Neuron (in vitro differentiated cells): ENCODE measurements at regions not wholly inside any gene's neighbourhood (a gene's known extent, or its start where the extent isn't known, plus 50 kb on each side); places are given as distances from the start of the nearest gene placed in this dataset.

Source experiments
- H2AFZ ChIP-seq: one replicate; pipeline ENCODE4 v1.6.1; 2013; ENCODE audit warnings: low read depth, mild to moderate bottlenecking, inconsistent platforms, low read length, moderate library complexity
- H3K27me3 ChIP-seq: one replicate; pipeline ENCODE4 v1.6.1; 2013; ENCODE audit warnings: low read length; ENCODE audit not compliant: insufficient read depth
- H3K36me3 ChIP-seq: one replicate; pipeline ENCODE4 v1.6.1; 2013; ENCODE audit warnings: low read length; ENCODE audit not compliant: insufficient read depth
- H3K4me1 ChIP-seq: one replicate; pipeline ENCODE4 v1.6.1; 2013; ENCODE audit warnings: low read length; ENCODE audit not compliant: insufficient read depth
- H3K4me3 ChIP-seq: 2 replicates; pipeline ENCODE4 v1.5.1; 2013; ENCODE audit warnings: mild to moderate bottlenecking, low read length, moderate library complexity
- H3K9me3 ChIP-seq: one replicate; pipeline ENCODE4 v1.6.1; 2013; ENCODE audit warnings: low read length

DNA sequence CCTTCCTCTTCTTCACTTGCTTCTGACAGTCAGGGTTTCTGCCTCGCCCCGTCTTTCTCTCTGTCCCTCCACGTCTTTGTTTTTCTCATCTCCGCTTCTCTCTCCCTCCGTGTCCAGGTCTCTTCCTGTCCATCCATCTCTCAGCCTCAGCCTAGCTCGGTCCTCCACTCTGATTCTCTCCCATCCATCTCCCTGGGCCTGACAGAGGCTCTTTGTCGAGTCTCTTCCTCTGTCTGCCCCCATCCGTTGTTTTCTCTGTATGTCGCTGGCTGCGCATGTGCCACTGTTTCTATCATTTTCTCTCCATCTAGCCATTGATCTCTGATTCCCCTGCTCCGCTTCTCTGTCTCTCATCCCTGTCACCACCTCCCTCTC lies 328.9 kb upstream of the TBX3 start:
- Histone ChIP-seq H3K9me3 (no peaks in the 10 kb centered on the region), H3K4me1 (no peaks in the 10 kb centered on the region), H3K4me3 (no peak overlapping the region), H3K36me3 (no peaks in the 10 kb centered on the region), H3K27me3 (no peaks in the 10 kb centered on the region), H2AFZ (no peak overlapping the region)

DNA sequence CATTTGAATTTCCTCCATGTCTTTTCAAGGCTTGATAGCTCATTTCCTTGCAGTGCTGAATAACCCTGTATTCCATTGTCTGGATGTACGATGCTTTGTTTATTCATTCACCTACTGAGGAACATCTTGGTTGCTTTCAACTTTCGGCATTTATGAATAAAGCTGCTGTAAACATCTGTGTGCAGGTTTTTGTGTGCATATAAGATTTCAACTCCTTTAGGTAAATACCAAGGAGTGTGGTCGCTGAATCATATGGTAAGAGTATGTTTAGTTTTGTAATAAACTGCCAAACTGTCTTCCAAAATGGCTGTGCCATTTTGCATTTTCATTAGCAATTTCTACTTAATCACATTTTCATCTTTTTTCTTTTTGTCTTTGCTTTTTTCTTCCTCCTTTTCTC lies 327.7 kb upstream of the TBX3 start:
- H3K27me3 ChIP-seq: no peaks in the 10 kb centered on the region
- no peaks in the 10 kb centered on the region for H3K9me3 ChIP-seq
- H2AFZ ChIP-seq: no peak overlapping the region
- no peaks in the 10 kb centered on the region for H3K36me3 ChIP-seq
- no peaks in the 10 kb centered on the region for H3K4me1 ChIP-seq
- H3K4me3 ChIP-seq: no peak overlapping the region

DNA sequence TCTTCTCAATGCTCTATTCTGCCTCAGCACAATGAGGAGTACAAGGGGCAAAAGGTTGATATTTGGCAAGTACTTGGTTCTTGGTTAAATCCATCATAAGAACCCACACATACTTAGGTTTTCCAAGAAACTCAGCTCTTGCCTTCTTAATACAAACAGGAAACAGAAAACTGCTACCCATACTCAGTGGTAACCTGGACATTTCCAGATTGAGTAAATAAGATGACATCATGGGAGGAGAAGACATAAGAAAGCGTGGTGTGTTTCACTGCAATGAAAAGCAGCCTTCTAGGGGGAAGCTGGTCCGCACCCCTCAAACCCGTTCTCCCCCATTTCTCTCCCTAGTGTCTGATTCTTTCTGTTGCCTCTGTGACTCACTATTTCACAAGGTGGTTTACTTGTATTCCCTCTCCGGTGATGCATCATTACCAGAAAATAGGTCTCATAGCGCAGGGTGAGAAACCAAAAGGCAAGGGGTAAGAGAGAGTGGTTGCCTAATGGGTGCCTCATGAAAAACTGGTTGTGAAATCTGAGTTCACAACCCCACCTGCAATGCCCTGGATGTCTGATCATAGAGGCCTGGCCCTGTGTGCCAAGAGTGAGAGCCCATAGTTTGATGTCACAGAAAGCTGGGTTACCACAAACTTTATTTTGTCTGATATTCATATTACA lies 326.5 kb upstream of the TBX3 start:
- no peaks in the 10 kb centered on the region for H3K4me1 ChIP-seq
- no peaks in the 10 kb centered on the region for H3K27me3 ChIP-seq
- H3K9me3 ChIP-seq: no peaks in the 10 kb centered on the region
- no peak overlapping the region for H3K4me3 ChIP-seq
- no peaks in the 10 kb centered on the region for H3K36me3 ChIP-seq
- no peak overlapping the region for H2AFZ ChIP-seq

DNA sequence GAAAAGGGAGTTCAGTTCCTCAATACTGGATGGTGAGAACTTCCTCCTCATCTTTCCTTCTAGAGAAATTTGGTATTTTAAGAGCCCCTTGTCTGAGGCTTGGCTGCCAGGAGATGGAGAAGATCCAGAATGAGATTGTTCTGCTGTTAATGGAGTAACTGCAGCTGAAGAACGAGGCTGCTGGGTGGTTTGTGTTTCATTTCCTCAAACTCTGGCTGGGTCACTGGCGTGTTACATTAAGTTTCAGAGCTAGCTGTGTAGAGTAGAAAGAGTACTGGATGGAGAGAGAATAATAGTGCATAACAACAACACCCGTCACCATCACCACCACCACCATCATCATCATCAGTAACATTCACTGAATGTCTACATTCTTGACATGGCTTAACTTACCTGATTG lies 325.0 kb upstream of the TBX3 start:
- no peak overlapping the region for H2AFZ ChIP-seq
- H3K36me3 ChIP-seq: no peaks in the 10 kb centered on the region
- no peak overlapping the region for H3K4me3 ChIP-seq
- H3K4me1 ChIP-seq: no peaks in the 10 kb centered on the region
- no peaks in the 10 kb centered on the region for H3K27me3 ChIP-seq
- no peaks in the 10 kb centered on the region for H3K9me3 ChIP-seq

DNA sequence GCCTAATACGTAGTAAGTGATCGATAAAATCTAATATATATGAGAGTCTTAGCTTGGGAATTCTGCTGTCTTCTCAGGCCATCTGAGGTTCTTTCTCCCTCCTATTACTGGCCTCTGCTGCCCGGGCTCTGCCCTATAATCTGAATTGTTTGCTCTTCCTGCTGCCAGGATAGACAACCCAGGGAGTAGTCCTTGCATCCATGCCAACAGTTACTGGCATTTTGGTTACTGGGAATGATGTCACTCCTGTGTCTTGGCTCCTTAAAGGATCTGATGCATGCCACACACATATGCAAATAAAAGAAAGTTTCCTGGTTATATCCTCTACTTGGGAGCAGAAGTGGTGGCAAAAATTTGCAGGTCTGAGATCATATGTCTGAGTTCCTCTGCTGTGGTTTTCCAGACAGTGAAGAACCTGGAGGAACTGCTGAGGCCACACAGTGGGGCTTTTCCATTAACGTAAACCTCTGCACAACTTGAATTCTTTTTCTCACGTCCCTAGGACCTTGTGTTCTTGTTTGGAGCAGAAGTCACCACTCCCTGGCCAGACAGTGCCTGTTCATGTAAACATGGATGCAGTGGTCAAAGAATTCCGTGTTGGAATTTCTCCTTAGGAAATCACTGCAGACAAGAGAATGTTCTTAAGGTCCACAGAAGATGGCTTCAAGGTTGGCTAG lies 320.6 kb upstream of the TBX3 start:
- Histone ChIP-seq H3K4me3 (no peak overlapping the region), H3K9me3 (no peaks in the 10 kb centered on the region), H3K27me3 (no peaks in the 10 kb centered on the region), H3K4me1 (no peaks in the 10 kb centered on the region), H3K36me3 (no peaks in the 10 kb centered on the region), H2AFZ (no peak overlapping the region)

DNA sequence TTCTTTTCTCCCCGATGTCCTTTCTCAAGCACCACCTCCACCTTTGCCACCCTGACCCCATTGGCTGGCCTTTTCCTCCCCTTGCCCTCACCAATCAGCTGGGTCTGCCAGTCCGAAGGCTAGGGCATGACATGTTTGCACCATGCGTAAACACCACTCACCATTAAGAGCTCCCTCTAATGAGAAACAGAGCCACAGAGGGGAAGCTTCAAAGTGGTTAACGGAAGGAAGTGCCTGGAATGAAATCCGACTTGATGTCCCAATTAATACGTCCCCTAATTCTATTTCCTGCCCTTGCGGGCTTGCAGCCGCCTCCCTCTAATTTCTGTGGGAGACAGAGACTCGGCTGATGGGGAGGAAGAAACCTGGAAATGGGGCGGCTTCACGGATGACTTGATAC lies 318.5 kb upstream of the TBX3 start:
- Histone ChIP-seq H3K4me3 (no peak overlapping the region), H3K36me3 (no peaks in the 10 kb centered on the region), H3K9me3 (no peaks in the 10 kb centered on the region)

DNA sequence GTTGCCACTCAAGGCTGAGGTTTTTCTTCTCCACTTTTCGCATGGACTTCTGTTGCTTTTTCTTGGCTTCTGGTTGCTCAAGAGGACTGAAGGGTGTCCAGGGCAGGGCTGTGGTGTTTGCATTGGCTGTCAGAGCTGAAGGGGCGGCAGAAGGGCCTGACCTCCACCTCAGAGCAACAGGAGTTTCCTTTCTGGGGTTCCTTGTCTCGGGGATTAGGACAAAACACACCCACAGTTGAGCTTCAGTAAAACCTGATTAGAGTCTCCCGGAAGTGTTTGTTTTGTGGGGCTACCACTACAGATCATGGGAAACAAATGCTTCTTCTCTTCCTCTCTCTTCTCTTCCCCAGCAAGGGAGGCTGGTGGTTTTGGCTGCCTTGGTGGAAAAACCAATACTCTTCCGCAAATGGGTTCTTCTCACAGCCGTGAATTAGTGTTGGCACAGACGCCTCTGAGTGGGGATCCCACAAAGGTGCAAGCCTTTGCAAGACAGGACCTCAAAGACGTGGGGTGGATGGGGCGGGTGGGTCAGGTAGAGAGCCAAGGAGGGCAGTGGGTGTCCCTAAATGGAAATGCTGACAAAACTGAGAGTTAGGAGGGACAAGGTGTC lies 317.7 kb upstream of the TBX3 start:
- H3K36me3 ChIP-seq: no peaks in the 10 kb centered on the region
- no peaks in the 10 kb centered on the region for H3K27me3 ChIP-seq
- H3K4me3 ChIP-seq: no peak overlapping the region
- H3K4me1 ChIP-seq: no peaks in the 10 kb centered on the region
- H3K9me3 ChIP-seq: no peaks in the 10 kb centered on the region
- no peak overlapping the region for H2AFZ ChIP-seq

More for the DNA sequence above, 318.5 kb upstream of the TBX3 start:
- no peaks in the 10 kb centered on the region for H3K27me3 ChIP-seq
- H3K4me1 ChIP-seq: no peaks in the 10 kb centered on the region
- H2AFZ ChIP-seq: no peak overlapping the region

DNA sequence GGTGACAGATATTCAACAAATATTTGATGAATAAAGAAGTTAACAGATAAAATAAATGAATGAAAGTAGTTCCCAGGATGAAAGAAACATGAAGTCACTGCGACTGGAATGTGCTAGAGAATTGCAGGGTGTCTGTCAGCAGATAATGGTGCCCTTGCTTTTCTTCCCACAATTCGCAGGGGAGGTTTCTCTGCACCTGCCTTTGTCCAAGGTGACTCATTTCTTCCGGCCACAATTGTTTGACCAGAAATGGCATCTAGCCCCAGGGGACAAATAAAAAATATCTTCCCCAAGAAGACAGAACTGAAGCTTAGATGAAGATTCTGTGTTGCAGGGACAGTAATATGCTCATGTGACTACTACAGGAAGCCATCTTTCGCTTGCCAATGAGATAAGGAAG lies 316.1 kb upstream of the TBX3 start:
- no peaks in the 10 kb centered on the region for H3K9me3 ChIP-seq
- H3K36me3 ChIP-seq: no peaks in the 10 kb centered on the region

DNA sequence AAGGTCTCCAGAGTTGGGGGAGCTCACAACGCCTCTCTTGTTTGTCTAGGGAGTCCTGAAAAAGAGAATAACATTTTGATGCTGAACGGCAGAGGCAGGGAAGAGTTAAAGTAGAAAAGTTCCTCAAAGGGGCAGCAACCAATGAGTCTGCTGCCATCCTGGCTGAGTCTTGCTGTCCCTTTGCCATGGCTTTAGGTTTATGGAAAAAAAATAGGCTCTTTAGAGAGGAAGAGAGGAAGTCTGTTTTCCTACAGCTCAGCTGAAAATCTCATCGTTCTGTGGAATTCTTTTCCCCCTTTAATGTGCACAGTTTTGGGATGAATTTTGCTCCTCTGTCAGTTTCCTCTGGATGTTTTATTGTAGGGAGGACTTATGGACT lies 314.8 kb upstream of the TBX3 start:
- no peaks in the 10 kb centered on the region for H3K36me3 ChIP-seq
- no peaks in the 10 kb centered on the region for H3K27me3 ChIP-seq
- no peak overlapping the region for H3K4me3 ChIP-seq
- H3K9me3 ChIP-seq: no peaks in the 10 kb centered on the region
- no peak overlapping the region for H2AFZ ChIP-seq
- H3K4me1 ChIP-seq: no peaks in the 10 kb centered on the region

More for the DNA sequence above, 316.1 kb upstream of the TBX3 start:
- H3K4me1 ChIP-seq: no peaks in the 10 kb centered on the region
- no peak overlapping the region for H2AFZ ChIP-seq
- H3K4me3 ChIP-seq: no peak overlapping the region
- H3K27me3 ChIP-seq: no peaks in the 10 kb centered on the region

DNA sequence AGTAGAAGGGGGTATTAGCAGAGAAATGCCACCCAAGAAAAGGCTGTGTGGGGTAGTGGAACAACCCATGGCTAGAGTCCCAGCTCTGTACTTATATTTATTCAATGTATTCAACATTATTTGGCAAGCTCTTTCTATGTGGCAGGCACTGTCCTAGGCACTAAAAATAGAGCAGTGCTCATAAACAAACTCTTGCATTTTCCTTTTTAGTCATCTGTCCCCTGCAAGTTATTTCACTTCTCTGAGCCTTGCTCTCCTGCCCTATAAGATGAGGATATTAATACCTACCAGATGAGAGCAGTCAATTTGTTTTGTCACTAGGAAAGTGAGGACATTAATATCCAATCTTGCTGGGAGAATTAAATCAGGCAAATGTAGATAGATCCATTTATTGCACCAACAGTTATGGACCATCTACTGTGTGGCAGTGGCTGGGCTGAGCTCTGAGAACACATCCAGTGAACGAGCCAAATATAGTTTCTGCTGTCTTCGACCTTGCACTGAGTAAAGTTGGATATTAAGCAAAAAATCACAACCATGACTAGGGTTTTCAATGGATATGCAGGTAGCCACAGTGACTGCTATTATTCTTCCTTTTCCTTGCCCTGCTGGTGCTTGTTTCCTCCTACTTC lies 314.3 kb upstream of the TBX3 start:
- H3K4me1 ChIP-seq: no peaks in the 10 kb centered on the region
- H3K9me3 ChIP-seq: no peaks in the 10 kb centered on the region
- H2AFZ ChIP-seq: no peak overlapping the region
- no peak overlapping the region for H3K4me3 ChIP-seq
- H3K27me3 ChIP-seq: no peaks in the 10 kb centered on the region
- H3K36me3 ChIP-seq: no peaks in the 10 kb centered on the region

DNA sequence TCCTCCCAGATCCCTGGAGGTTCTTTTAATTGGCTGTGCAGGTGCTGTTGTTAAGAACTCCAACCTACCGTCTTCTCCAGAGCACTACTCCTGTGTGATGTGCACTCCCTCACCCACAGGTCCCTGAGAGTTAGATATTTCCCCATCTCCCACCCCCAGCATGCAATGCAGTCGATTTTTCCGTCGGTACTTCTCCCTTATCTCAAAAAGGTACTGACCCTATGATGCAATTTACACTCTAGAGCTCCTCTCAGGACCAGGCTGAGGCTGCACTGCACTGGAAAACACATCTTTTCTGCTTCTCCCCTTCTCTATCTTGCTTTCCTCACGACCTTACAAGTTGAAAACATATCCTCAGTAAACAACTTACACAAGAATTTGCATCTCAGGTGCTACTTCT lies 312.4 kb upstream of the TBX3 start:
- H2AFZ ChIP-seq: no peak overlapping the region
- H3K4me1 ChIP-seq: no peaks in the 10 kb centered on the region
- no peaks in the 10 kb centered on the region for H3K36me3 ChIP-seq
- H3K9me3 ChIP-seq: no peaks in the 10 kb centered on the region
- H3K27me3 ChIP-seq: no peaks in the 10 kb centered on the region
- no peak overlapping the region for H3K4me3 ChIP-seq

DNA sequence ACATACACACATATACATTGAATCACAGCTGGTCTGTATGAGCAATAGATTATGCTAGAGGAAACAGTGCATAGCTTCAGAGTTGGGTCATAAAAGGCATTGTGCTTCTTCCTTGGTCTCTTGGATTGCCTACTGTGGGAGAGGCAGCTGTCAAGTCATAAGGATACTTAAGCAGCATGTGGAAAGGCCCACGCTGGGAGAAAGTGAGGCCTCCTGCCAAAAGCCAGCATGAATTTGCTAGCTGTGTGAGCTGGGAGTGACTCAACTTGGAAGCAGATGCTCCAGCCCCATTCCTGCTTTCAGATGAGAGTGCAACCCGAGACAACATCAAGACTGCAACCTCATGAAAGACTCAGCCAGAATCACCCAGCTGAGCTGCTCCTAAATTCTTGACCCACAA lies 311.9 kb upstream of the TBX3 start:
- no peak overlapping the region for H3K4me3 ChIP-seq
- H3K36me3 ChIP-seq: no peaks in the 10 kb centered on the region
- no peaks in the 10 kb centered on the region for H3K27me3 ChIP-seq
- H2AFZ ChIP-seq: no peak overlapping the region
- no peaks in the 10 kb centered on the region for H3K9me3 ChIP-seq
- no peaks in the 10 kb centered on the region for H3K4me1 ChIP-seq

DNA sequence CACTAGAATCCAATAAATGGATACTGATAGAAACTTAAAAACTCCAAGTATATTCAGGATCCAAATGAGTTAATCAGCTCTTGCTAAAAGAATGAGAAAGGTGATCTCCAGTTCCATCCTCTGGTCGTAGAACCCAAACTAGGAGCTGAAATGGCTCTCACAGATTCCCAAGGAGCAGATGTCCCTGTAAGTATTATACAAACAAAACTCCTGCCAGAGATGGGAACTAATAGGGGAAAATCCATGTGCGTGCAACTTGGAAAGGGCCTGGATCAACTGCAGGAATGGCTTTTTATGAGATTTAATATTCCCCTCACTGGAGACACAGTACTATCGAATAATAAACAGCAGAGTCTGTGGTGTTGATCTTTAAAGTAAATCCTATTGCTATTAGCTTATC lies 309.2 kb upstream of the TBX3 start:
- no peaks in the 10 kb centered on the region for H3K4me1 ChIP-seq
- H3K9me3 ChIP-seq: no peaks in the 10 kb centered on the region
- H3K27me3 ChIP-seq: no peaks in the 10 kb centered on the region
- H2AFZ ChIP-seq: no peak overlapping the region
- no peaks in the 10 kb centered on the region for H3K36me3 ChIP-seq
- no peak overlapping the region for H3K4me3 ChIP-seq
